Germinal center (tissue), 1 donor: ENCODE measurements at regions not wholly inside any gene's neighbourhood (a gene's known extent, or its start where the extent isn't known, plus 50 kb on each side); places are given as distances from the start of the nearest gene placed in this dataset.

ENCODE experiments used
- DNase-seq: peaks from one replicate; pipeline ENCODE4 v3.0.0; 2012; ENCODE audit warnings: mixed read lengths, low spot score

- DNase-seq = no peak
Measured at GRCh38 chr10:21326594-21327288, 198.7 kb downstream of the SKIDA1 start.

- no peak for DNase-seq
Measured at GRCh38 chr10:21318540-21319167, 206.8 kb downstream of the SKIDA1 start.

GRCh38 chr10:21317902-21318301, 207.6 kb downstream of the SKIDA1 start:
- DNase-seq = no peak

DNA sequence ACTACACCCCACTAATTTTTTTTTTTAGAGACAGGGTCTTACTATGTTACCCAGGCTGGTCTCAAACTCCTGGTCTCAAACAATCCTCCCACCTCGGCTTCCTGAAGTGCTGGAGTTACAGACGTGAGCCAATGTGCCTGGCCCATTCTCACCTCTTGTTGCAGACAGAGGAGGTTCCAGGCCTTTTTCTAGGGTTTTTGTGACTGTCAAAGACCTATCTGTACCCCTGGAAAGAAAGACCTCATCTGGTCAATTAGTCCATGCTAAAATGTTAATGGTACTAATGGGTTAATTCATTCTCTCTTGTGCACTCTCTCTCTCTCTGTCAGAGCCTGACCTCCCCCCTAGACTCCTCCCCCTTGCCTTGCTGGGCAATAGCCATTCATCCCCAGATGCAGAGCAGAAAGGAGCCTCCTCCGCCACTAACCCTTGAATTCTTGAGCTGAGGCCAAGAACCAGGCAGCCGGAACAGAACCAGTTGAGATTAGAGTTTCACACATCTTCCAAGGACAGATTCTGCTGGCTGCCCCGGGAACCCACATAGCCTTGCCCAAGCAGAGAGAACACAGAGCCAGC, 209.7 kb downstream of the SKIDA1 start:
- DNase-seq = no peak

GRCh38 chr10:21314906-21315644, 210.4 kb downstream of the SKIDA1 start:
- DNase-seq = no peak

- no peak for DNase-seq
Measured at GRCh38 chr10:21314111-21314626, 211.3 kb downstream of the SKIDA1 start.

DNA sequence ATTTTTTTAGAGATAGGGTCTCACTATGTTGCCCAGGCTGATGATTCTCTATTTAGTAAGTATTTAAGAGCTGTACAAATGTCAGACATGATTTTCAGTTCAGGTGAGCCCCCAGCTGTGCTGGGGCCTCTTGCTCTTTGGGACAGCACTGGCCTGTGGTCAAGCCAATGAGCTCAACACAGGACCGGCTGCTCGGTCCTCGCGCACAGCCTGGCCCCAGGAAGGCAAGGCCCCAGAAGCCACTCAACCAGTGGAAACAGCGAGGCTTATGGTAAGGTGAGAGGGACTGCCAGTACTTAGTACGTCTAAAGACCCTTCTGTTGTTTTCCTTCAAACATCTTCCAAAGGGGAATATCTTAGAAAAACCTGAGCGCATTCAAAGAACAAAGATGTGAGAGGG, 211.8 kb downstream of the SKIDA1 start:
- no peak for DNase-seq

- no peak for DNase-seq
Measured at GRCh38 chr10:21311426-21311825, 214.1 kb downstream of the SKIDA1 start.

DNA sequence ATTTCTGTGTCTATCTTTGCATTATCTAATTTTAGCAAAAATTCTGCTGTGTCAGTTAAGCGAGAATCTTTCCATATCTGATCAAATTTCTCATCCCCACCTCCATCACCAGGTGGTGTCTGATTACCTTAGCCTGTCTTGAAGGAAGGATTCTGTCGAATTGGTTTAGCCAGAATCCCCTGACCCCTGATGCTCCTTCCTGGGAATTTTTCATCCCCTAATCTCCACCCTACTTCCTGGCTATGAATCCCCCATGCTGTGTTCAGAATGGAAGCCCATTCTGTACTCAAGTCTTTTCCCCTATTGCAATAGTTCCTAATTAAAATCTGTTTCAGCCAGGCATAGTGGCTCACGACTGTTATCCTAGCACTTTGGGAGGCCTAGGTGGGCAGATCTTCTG, 216.1 kb downstream of the SKIDA1 start:
- no peak for DNase-seq

GRCh38 chr10:21308946-21309345, 216.5 kb downstream of the SKIDA1 start:
- no peak for DNase-seq

GRCh38 chr10:21308018-21308417, 217.5 kb downstream of the SKIDA1 start:
- DNase-seq = no peak

- DNase-seq = no peak
Measured at GRCh38 chr10:21304608-21305007, 220.9 kb downstream of the SKIDA1 start.

GRCh38 chr10:21304198-21304597, 221.3 kb downstream of the SKIDA1 start:
- no peak for DNase-seq

DNA sequence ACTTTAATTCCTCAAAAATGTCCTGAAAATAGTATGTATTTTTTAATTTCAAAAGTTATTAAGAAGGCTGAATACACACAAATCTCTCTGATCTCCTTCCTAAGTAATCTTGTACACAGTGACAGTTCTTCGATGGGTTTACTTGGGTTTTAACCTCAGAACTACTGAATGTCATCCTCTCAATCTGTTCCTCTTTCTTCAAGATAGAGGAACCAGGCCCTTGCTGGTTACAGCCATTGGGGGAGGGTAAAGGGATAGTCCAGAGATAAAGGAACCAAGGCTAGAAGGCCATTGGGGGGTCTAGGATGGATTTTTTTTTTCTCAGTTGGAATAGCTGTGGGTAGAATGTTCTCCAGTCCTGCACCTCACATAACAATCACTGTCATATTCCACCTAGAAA, 224.9 kb downstream of the SKIDA1 start:
- no peak for DNase-seq

DNA sequence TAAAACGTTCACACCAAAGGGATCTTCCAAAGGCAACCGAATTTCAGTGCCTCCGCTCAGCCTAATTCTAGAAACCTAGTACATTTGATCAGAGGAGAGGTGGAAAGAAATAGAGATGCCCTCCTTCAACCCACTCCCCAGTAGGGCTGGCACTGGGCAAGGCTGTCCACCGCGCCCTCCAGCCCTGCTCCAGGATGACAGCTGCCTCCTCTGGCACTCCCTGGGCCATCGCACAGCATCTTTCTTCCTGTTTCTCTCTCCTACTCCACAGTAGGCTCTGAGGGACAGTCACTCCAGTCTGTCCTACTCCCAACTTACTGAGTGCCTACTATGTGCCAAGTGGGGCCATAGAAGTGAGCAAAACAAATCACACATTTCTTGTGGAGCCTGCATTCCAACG, 226.2 kb downstream of the SKIDA1 start:
- DNase-seq = no peak

DNA sequence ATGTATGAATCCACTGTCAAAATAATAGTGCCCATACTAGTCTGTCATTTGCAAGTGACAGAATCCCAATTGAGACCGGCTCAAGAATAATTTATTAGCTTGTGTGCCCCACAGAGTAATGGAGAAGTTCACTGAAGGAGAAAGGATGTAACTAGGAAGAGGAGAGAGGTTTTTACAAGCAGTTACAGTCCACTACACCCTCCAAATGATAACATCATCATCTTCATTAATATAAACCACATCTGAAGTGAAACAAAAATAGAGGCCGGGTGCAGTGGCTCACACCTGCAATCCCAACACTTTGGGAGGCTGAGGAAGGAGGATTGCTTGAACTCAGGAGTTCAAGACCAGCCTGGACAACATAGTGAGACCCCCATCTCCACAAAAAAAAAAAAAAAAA, 226.8 kb downstream of the SKIDA1 start:
- DNase-seq = no peak

GRCh38 chr10:21297603-21298383, 227.7 kb downstream of the SKIDA1 start:
- no peak for DNase-seq

- DNase-seq = no peak
Measured at GRCh38 chr10:21296575-21297355, 228.7 kb downstream of the SKIDA1 start.

- no peak for DNase-seq
Measured at GRCh38 chr10:21293518-21294356, 231.7 kb downstream of the SKIDA1 start.
